Cardiac muscle cell (in vitro differentiated cells and primary cell): ENCODE measurements at regions not wholly inside any gene's neighbourhood (a gene's known extent, or its start where the extent isn't known, plus 50 kb on each side); places are given as distances from the start of the nearest gene placed in this dataset.

Experiments
- DNase-seq, 2 donors: peaks; one replicate each; pipeline versions ENCODE4 v3.0.0 to v3.0.0-alpha.2; 2010 to 2017; ENCODE audit warnings: low read depth in 1 of 2, low spot score in 1 of 2
- H3K27ac ChIP-seq: fragments of 200-600 bp; sonication (generic); 2 replicates; pipeline ENCODE4 v1.5.1; 2016
- H3K27me3 ChIP-seq: fragments of 200-600 bp; sonication (generic); 2 replicates; pipeline ENCODE4 v1.6.0; 2016; ENCODE audit warnings: control low read depth
- H3K36me3 ChIP-seq: fragments of 200-600 bp; sonication (generic); 2 replicates; pipeline ENCODE4 v1.5.1; 2016; ENCODE audit warnings: control low read depth
- H3K4me1 ChIP-seq: fragments of 200-600 bp; sonication (generic); 2 replicates; pipeline ENCODE4 v1.8.1; 2017; ENCODE audit warnings: low read depth, mild to moderate bottlenecking, mixed run types
- H3K4me3 ChIP-seq: fragments of 200-600 bp; sonication (generic); 2 replicates; pipeline ENCODE4 v1.5.1; 2016; ENCODE audit warnings: mild to moderate bottlenecking
- H3K9me3 ChIP-seq: fragments of 200-600 bp; sonication (generic); 2 replicates; pipeline ENCODE4 v1.5.1; 2017; ENCODE audit warnings: low read depth, mild to moderate bottlenecking, control low read depth
- CTCF ChIP-seq: IDR thresholded peaks from 2 replicates; pipeline ENCODE4 v1.5.1; 2012; ENCODE audit warnings: low read depth, mild to moderate bottlenecking, low read length

GRCh38 chr5:108649106-108649505 is 98.6 kb upstream of the FER start:
- no peak for DNase-seq
- Histone ChIP-seq H3K27me3 (no peaks in the 10 kb centered on the region), H3K9me3 (no peaks in the 10 kb centered on the region), H3K4me3 (no peak overlapping the region), H3K36me3 (no peaks in the 10 kb centered on the region), H3K4me1 (peaks cover 16% of the 10 kb centered on the region), H3K27ac (no peak overlapping the region)
- TF ChIP-seq CTCF: no peak

DNA sequence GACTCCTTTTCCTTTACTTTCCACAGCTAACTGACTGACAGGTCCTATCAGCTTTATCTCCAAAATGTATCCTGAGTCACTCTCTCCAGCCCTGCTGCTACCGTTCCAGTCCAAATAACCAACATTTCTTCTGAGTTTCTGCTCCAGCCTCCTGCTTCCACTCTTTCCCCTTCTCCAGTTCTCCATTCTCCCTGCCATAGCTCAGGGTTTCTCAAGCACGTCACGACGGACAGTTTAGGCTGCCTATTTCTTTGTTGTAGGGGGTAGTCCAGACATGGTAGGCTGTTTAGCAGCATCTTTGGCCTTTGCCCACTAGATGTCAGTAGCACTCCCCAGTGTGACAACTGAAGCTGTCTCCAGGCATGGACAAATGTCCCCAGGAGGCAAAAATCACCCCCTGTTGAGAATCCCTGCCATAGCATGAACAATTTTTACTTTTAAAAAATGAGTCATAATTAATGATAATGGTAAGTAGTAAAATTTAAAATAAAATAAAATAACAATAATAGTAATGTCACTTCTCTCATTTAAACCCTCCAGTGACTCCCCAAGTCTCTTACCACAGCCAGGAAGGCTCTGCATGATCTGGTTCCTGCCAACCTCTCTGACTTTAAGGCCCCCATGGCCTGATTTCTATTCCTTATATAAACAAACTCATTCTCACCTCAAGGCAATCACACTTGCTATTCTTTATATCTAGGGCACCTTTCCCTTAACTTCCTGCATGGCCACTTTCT is 105.4 kb upstream of the FER start:
- Histone ChIP-seq H3K27me3 (no peaks in the 10 kb centered on the region), H3K4me1 (peaks cover 45% of the 10 kb centered on the region)

GRCh38 chr5:108641596-108641995 is 106.1 kb upstream of the FER start:
- H3K27ac ChIP-seq: peak overlapping the region; percentile 79
- peaks cover 45% of the 10 kb centered on the region for H3K4me1 ChIP-seq
- no peaks in the 10 kb centered on the region for H3K27me3 ChIP-seq
- no peaks in the 10 kb centered on the region for H3K9me3 ChIP-seq
- TF ChIP-seq CTCF: no peak
- peak in 1 of 2 donors; percentile 53 for DNase-seq
- H3K36me3 ChIP-seq: no peaks in the 10 kb centered on the region
- H3K4me3 ChIP-seq: no peak overlapping the region

More for the DNA sequence above, 105.4 kb upstream of the FER start:
- TF ChIP-seq CTCF: peak; percentile 93
- Histone ChIP-seq H3K36me3 (no peaks in the 10 kb centered on the region), H3K9me3 (no peaks in the 10 kb centered on the region), H3K4me3 (no peak overlapping the region), H3K27ac (peak overlapping the region; percentile 79)
- DNase-seq: peak; percentile 86 to 88

DNA sequence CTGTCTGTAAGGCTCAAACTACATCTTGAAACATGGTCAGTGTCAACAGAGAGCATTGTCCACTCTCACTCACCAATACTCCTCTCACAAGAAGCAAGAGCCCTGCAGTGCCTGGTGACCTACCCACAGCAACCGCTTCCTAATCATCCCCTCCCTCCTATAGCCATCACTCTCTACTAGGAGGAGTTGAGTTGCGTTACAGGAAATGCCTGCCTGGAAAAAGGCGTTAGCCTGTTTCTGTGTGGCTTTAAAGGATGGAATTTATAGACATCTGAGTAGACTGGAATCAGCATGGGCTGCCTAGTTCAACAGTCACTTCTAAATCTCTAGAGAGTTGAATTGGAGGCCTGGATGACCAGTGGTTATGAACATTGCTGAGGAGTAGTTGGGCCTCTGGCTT is 108.3 kb upstream of the FER start:
- Histone ChIP-seq H3K27me3 (no peaks in the 10 kb centered on the region), H3K9me3 (no peaks in the 10 kb centered on the region), H3K27ac (peak overlapping the region; percentile 58), H3K4me3 (no peak overlapping the region), H3K4me1 (peaks cover 31% of the 10 kb centered on the region), H3K36me3 (no peaks in the 10 kb centered on the region)
- TF ChIP-seq CTCF: no peak
- peak; percentile 44 to 69 for DNase-seq

DNA sequence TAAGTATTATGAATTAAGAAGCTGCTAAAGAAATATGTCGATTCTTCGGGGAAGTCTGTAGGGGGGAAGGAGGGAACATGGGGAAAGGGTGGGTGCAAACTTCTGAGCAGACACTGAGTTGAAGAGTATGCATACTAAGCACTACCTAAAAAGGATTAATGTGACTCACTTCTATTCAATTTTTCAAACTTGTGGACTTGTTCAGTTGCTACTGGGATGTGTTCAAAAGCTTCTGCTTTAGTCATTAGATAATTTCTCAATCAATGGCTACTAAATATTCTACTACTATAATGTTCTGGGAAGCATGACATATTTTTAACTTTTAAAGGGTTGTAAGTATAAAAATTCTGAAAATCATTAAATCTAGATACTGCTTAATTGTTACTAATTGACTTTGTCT is 109.7 kb upstream of the FER start:
- Histone ChIP-seq H3K9me3 (no peaks in the 10 kb centered on the region), H3K36me3 (no peaks in the 10 kb centered on the region), H3K4me1 (peaks cover 27% of the 10 kb centered on the region), H3K4me3 (no peak overlapping the region), H3K27ac (no peak overlapping the region), H3K27me3 (no peaks in the 10 kb centered on the region)
- DNase-seq: no peak
- TF ChIP-seq CTCF: no peak
